ENCODE measurements at regions not wholly inside any gene's neighbourhood (a gene's known extent, or its start where the extent isn't known, plus 50 kb on each side); places are given as distances from the start of the nearest gene placed in this dataset.

- no peak for DNase-seq
These were observed 185.6 kb upstream of the RREB1 start for GRCh38 chr6:6922166-6922565.

DNA sequence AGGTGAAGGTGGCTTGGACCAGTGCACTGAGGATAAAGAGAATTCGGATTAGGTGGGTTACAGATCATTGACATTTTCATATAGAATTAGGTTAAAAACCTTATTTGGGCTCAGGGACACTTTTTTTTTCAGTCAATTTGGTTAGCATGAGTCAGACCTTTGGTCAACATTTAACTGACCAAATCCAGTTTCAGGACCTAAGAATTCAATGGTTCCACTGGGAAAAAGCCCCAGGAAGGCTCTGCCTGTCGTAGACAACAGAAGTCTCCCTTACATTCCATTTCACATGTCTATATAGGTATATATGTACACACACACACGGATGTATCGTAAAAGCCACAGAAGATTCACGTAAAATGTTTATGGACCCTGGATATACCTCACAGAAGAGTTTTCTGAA lies 184.2 kb upstream of the RREB1 start:
- DNase-seq, result no peak

GRCh38 chr6:6924708-6925107 lies 183.1 kb upstream of the RREB1 start:
- no peak for DNase-seq

GRCh38 chr6:6925391-6926164 lies 182.2 kb upstream of the RREB1 start:
- no peak for DNase-seq

DNA sequence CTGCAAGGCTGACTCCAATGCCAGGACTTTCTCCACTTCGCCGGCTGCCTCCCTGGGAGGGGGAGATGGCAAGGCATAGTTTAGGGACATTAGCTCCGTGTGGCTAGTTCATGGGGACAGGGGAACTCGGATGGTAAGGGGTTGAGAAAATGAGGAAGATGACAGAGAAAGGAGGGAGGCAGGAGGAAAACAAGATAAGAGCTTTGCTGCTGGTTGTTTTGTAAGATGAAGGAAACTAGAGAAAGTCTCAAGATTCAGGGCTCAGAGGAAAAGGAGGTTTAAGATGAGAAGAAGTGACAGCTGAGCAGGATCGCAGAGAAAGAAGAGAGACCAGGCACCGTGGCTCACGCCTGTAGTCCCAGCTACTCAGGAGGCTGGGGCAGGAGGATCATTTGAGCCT lies 180.9 kb upstream of the RREB1 start:
- DNase-seq, result no peak

DNA sequence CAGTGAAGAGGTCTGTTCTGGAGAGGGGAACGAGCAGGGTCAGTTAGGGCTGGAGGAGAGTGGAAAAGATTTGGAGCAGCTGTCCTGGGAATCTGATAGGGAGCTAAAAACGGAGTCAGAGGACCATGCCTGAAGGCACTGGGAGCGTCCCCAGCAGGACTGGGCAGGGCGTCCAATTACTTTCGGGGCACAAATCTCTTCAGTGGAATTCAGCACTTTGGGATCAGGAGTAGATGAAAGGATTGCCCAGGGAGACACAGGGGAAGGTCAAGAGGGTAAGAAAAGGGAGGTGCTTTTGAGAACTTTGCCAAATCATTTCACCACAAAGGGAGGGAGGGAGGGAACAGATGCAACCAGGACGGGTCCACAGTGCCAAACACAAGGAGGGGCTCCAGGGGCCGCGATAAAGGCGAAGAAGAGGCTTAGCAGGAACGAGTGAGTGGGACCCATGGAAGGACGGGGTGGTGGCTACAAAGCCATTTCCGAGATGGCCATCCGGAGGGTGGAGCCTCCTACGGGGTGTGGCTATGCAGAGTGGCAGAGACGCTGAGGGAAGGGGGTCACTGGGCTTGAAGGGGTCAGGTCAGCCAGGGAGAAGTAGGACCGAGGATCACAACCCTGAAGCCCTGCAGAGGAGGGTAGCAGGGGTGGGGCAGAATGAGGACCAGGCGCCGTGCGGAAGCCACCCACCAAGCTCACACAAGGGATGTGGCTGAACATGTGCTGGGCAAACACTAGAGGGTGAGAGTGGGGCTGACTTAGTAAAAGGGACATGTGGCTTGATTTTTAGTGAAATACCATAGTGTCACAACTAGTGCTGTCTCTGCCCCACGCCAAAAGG lies 180.0 kb upstream of the RREB1 start:
- no peak for DNase-seq

GRCh38 chr6:6930223-6930880 lies 177.4 kb upstream of the RREB1 start:
- DNase-seq, result no peak

DNA sequence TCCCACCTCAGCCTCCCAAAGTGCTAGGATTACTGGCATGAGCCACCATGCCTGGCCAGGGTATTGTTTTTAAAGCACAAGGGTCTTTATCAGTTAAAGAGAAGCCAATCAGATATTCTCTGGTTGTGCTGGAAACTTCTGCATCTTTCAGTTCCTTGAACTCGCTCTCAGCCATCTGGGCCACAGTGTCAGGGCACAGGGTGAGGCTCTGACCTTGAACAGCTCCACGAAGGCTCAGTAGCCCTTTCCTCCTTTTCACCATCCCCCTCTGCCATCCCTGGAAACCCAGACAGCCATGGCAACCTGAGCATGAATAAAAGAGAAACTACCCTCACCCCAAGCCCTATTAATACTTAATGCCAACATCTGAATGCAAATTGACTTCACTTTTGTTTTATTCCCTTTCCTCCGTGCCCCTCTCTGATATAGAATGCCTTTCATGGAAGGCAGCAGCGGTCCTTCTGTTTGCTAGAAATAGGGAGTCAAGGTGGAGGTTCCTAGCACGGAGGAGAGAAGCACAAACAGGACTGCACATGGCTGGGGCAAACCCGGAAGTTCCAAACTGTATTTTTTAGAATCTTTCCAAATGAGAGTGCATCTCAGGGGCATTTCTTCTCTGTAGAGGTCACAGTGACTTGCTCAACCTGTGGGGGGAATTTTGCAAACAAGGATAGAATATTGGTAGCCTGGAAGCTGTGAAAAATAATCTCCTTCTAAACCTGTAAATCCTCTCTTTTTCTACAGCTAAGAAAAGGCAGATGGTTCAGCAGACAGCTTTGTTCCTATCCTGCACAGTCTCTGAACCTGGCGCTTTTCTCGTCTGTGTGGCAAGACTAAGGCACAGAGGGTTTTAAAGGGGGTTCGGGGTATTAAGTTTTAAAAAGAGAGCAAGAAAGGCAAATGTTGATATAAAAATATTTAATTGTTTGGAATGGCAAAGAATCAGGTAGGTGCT lies 176.4 kb upstream of the RREB1 start:
- DNase-seq, result no peak

DNA sequence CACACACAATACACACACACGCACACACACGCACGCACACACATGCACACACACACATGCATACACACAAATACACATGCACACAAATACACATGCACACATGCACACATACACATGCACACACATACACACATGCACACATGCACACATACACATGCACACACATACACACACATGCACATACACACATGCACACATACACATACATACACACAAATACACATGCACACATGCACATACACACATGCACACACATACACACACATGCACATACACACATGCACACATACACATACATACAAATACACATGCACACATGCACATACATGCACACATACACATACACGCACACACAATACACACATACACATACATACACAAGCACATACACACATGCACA lies 175.4 kb upstream of the RREB1 start:
- DNase-seq, result no peak

DNA sequence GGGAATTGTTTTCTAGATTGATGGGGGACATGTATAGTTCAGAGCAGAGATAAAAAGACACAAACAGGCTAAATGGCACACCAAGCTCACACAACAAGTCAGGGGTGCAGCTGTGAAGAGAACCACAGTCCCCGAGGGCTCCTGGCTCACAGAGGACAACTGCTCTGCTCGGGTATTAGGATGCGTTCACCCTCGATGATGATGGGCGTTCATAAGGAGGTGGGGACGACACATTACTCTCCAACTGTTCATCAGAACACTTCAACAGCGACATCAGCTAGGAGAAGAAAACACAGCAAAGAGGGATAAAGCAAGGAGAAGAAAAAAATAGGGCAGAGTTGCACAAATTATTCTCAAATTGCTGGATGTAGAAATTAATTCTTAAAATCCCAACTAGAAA lies 174.8 kb upstream of the RREB1 start:
- no peak for DNase-seq

- DNase-seq, result no peak
These were observed 167.4 kb upstream of the RREB1 start for GRCh38 chr6:6940031-6941025.

DNA sequence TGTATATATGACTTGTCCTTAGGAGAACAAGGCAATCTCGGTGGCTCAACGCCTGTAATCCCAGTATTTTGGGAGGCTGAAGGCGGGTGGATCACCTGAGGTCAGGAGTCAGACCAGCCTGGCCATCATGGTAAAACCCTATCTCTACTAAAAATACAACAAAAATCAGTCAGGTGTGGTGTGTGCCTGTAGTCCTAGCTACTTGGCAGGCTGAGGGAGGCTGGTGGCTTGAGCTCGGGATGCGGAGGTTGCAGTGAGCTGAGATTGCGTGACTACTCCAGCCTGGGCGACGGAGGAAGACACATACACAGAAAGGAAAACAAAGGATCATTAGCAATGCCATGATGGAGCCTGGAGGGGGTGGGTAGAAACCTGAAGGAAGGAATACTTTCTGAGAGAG lies 166.6 kb upstream of the RREB1 start:
- no peak for DNase-seq

GRCh38 chr6:6942091-6942490 lies 165.7 kb upstream of the RREB1 start:
- DNase-seq, result no peak

GRCh38 chr6:6942831-6943230 lies 164.9 kb upstream of the RREB1 start:
- peak; percentile 70 for DNase-seq

DNA sequence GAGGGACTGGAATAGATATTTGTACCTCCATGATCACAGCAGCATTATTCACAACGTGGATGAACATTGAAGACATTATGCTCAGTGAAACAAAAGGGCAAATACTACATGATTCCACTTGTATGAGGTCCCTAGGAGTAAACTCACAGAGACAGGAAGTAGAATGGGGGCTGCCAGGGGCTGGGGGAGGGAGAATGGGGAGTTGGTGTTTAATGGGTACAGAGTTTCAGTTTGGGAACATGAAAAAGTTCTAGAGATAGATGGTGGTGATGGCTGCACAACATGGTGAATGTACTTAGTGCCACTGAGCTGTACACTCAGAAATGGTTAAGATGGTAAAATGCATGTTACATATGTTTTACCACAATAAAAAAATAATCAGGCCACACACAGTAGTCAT lies 164.3 kb upstream of the RREB1 start:
- no peak for DNase-seq

DNA sequence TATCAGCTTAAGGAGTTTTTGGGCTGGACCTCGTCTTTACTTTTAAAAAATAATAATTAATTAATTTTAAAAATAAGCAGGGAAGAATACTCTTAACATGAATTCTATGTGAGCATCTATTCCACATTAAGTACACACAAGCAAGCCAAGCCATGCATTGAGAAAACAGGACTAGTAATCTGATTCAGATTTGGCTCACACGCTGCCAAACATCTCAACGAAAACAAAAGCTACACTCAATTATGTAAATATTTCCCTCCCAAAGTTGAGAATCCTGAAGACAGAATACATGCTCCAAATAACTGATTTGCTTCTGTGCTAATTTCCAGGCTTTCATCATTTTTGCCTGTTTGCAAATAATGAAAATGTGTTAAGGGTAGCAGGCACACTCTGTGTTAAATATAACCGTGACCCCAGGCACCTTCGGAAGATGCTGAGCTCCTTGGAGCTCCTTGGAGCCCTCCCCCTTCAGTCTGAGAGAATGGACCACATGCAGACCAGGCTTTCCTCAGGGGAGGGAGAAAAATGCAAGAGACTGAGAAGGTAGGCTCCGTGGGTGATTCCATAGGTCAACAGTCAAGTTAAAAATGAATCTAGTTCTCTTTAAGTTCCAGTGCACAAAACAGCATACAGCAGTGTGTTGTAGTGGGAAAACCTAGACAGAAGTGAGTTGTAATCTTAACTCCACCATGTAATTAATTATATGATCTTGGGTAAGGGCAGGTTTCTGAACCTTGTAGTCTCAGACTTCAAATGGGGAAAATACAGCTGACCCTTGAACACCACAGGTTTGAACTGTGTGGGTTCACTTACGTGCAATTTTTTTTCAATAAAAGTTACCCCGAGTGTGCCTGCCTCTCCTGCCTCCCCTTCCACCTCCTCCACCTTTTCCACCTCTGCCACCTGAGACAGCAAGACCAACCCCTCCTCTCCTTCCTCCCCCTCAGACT lies 161.3 kb upstream of the RREB1 start:
- no peak for DNase-seq

- no peak for DNase-seq
These were observed 157.2 kb upstream of the RREB1 start for GRCh38 chr6:6950373-6951145.

- no peak for DNase-seq
These were observed 156.4 kb upstream of the RREB1 start for GRCh38 chr6:6951355-6951754.

DNA sequence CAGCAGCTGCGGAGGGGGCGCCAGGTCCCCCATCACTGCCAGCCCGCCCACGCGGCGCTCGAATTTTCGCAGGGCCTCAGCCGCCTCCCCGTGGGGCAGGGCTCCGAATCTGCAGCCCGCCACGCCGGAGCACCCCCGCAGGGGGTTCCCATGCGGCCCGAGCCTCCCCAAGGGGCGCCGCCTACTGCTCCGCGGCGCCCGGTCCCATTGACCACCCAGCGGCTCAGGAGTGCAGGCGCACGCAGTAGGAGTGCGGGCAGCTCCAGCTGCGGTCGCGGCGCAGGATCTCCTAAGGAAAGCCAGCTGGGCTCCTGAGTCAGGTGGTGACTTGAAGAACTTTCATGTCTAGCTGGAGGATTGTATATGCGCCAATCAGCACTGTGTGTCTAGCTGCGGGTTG lies 155.3 kb upstream of the RREB1 start:
- DNase-seq, result no peak

Measured in right forelimb (tissue), 1 donor.